HCT116 (cell line): ENCODE measurements at regions not wholly inside any gene's neighbourhood (a gene's known extent, or its start where the extent isn't known, plus 50 kb on each side); places are given as distances from the start of the nearest gene placed in this dataset.

Source experiments
- ATAC-seq: fragments of 200-7000 bp; cut with Tn5 transposase; 2 replicates; pipeline ENCODE4 v1.9.1; 2020; ENCODE audit warnings: mild to moderate bottlenecking, moderate library complexity
- BruUV-seq: library from RNA; stranded (reverse); fragments of 400-500 nt; replicated peaks from 2 replicates; lab custom pipeline; 2021; lab: Mats Ljungman, UMichigan
- CTCF ChIA-PET: fragments of 300-600 bp; sonication (Branson Sonifier 250); formaldehyde crosslinking; loops from one replicate; lab custom pipeline; 2021; ENCODE audit warnings: antibody characterized with exemption; lab: Charles Lee
- POLR2A ChIA-PET: fragments of 300-600, 350-600 bp; sonication (Branson Sonifier 250); formaldehyde crosslinking; loops from one replicate; lab custom pipeline; 2021; ENCODE audit warnings: antibody characterized with exemption; lab: Charles Lee
- RAD21 ChIA-PET, 2 experiments: fragments of 300-600 bp; sonication (Branson Sonifier 250); formaldehyde crosslinking; loops; one replicate each; lab custom pipeline; 2023; ENCODE audit warnings: low total read pairs in 2 of 2; ENCODE audit not compliant: uncharacterized antibody in 2 of 2, unreplicated experiment in 2 of 2, low non-redundant PET in 1 of 2; lab: Charles Lee
- DNase-seq: peaks from one replicate; pipeline ENCODE4 v3.0.0-alpha.2; 2010; ENCODE audit warnings: low read depth, low spot score
- H2AFZ ChIP-seq: fragments of 200-600 bp; shearing (Covaris generic), sonication (generic); 2 replicates; pipeline ENCODE4 v1.6.1; 2017; ENCODE audit warnings: low read depth, mixed run types, mixed read lengths, antibody characterized with exemption, low read length; ENCODE audit not compliant: poor library complexity, severe bottlenecking
- H3K27ac ChIP-seq: 2 replicates; pipeline ENCODE4 v1.5.1; 2012; ENCODE audit warnings: low read depth, low read length
- H3K27me3 ChIP-seq: fragments of 200-600 bp; sonication (generic); 2 replicates; pipeline ENCODE4 v1.6.1; 2016; ENCODE audit warnings: mixed run types, low read length, mixed read lengths; ENCODE audit not compliant: insufficient read depth
- H3K36me3 ChIP-seq, 2 experiments: fragments of 200-500 bp in 1 of 2; fragments of 200-600 bp in 1 of 2; sonication (Bioruptor generic) in 1 of 2; sonication (generic) in 1 of 2; 2 replicates each; pipeline versions ENCODE4 v1.5.1 to v1.6.1; 2014 to 2016; ENCODE audit warnings: low read length in 2 of 2, inconsistent platforms in 1 of 2, mixed read lengths in 1 of 2, mixed run types in 1 of 2; ENCODE audit not compliant: insufficient read depth in 2 of 2, control insufficient read depth in 1 of 2
- H3K4me1 ChIP-seq, 2 experiments: fragments of 200-600 bp in 1 of 2; sonication (generic) in 1 of 2; 2 replicates each; pipeline versions ENCODE4 v1.5.1 to v1.6.1; 2012 to 2017; ENCODE audit warnings: low read length in 2 of 2, inconsistent platforms in 1 of 2, mild to moderate bottlenecking in 1 of 2, mixed read lengths in 1 of 2, mixed run types in 1 of 2, moderate library complexity in 1 of 2; ENCODE audit not compliant: insufficient read depth in 2 of 2, control insufficient read depth in 1 of 2
- H3K4me2 ChIP-seq: fragments of 200-600 bp; sonication (generic); 2 replicates; pipeline ENCODE4 v1.6.1; 2017; ENCODE audit warnings: mixed run types, low read length, mixed read lengths
- H3K4me3 ChIP-seq, 2 experiments: fragments of 200-600 bp in 1 of 2; sonication (generic) in 1 of 2; replicated peaks in 1 of 2; 2 replicates each; pipeline ENCODE4 v1.5.1; 2011 to 2016; ENCODE audit warnings: low read length in 2 of 2, control low read depth in 1 of 2, low read depth in 1 of 2, mild to moderate bottlenecking in 1 of 2, mixed read lengths in 1 of 2, mixed run types in 1 of 2
- H3K79me2 ChIP-seq: fragments of 200-600 bp; sonication (generic); 2 replicates; pipeline ENCODE4 v1.6.1; 2017; ENCODE audit warnings: mild to moderate bottlenecking, mixed run types, low read length, moderate library complexity, mixed read lengths; ENCODE audit not compliant: insufficient read depth
- H3K9ac ChIP-seq: fragments of 200-600 bp; sonication (generic); 2 replicates; pipeline ENCODE4 v1.6.1; 2016; ENCODE audit warnings: low read length, mixed read lengths
- H3K9me2 ChIP-seq: fragments of 200-600 bp; sonication (generic), shearing (Covaris generic); 2 replicates; pipeline ENCODE4 v1.6.1; 2017; ENCODE audit warnings: mixed run types, mild to moderate bottlenecking, moderate library complexity; ENCODE audit not compliant: insufficient read depth
- H3K9me3 ChIP-seq, 2 experiments: fragments of 200-500 bp in 1 of 2; fragments of 200-600 bp in 1 of 2; sonication (Bioruptor generic) in 1 of 2; sonication (generic) in 1 of 2; 2 replicates each; pipeline ENCODE4 v1.6.1; 2014 to 2017; ENCODE audit warnings: low read length in 2 of 2, mixed read lengths in 2 of 2, inconsistent platforms in 1 of 2, low read depth in 1 of 2, mild to moderate bottlenecking in 1 of 2, mixed run types in 1 of 2, moderate library complexity in 1 of 2; ENCODE audit not compliant: control insufficient read depth in 1 of 2, insufficient read depth in 1 of 2
- H4K20me1 ChIP-seq: fragments of 200-600 bp; sonication (generic), shearing (Covaris generic); 2 replicates; pipeline ENCODE4 v1.6.1; 2017; ENCODE audit warnings: mixed run types, mild to moderate bottlenecking, moderate library complexity; ENCODE audit not compliant: insufficient read depth
- CBX3 ChIP-seq: IDR thresholded peaks from 2 replicates; pipeline ENCODE4 v1.6.1; 2012; ENCODE audit warnings: low read depth
- EGR1 ChIP-seq: IDR thresholded peaks from 2 replicates; pipeline ENCODE4 v1.6.1; 2012; ENCODE audit warnings: low read depth
- ELF1 ChIP-seq: IDR thresholded peaks from 2 replicates; pipeline ENCODE4 v1.6.1; 2012; ENCODE audit warnings: low read depth, borderline replicate concordance
- EZH2 ChIP-seq: fragments of 200-600 bp; sonication (generic); IDR thresholded peaks from 2 replicates; pipeline ENCODE4 v1.6.1; 2017; ENCODE audit warnings: antibody characterized with exemption, mixed run types
- EZH2phosphoT487 ChIP-seq: fragments of 200-600 bp; IDR thresholded peaks from 2 replicates; pipeline ENCODE4 v1.6.1; 2018; ENCODE audit warnings: antibody characterized with exemption, borderline replicate concordance
- FOSL1 ChIP-seq: IDR thresholded peaks from 2 replicates; pipeline ENCODE4 v1.6.1; 2012; ENCODE audit warnings: low read depth
- JUND ChIP-seq: IDR thresholded peaks from 2 replicates; pipeline ENCODE4 v1.6.1; 2012
- POLR2A ChIP-seq: IDR thresholded peaks from 2 replicates; pipeline ENCODE4 v1.7.0; 2011; ENCODE audit warnings: borderline replicate concordance; ENCODE audit not compliant: insufficient read depth, insufficient read length; ENCODE audit errors: extremely low read depth
- POLR2AphosphoS5 ChIP-seq: IDR thresholded peaks from 2 replicates; pipeline ENCODE4 v1.6.1; 2011; ENCODE audit warnings: mild to moderate bottlenecking, low read depth, low read length, moderate library complexity
- RAD21 ChIP-seq: IDR thresholded peaks from 2 replicates; pipeline ENCODE4 v1.6.1; 2012; ENCODE audit warnings: low read depth, mild to moderate bottlenecking
- SIN3A ChIP-seq: IDR thresholded peaks from 2 replicates; pipeline ENCODE4 v1.6.1; 2012; ENCODE audit warnings: low read depth
- TCF7L2 ChIP-seq: IDR thresholded peaks from 2 replicates; pipeline ENCODE4 v1.7.0; 2011; ENCODE audit warnings: borderline replicate concordance, inconsistent platforms; ENCODE audit not compliant: insufficient read depth, insufficient read length; ENCODE audit errors: extremely low read depth
- ZFX ChIP-seq: fragments of 450-650 bp; IDR thresholded peaks from 2 replicates; pipeline ENCODE4 v1.6.1; 2017
- intact Hi-C: fragments of 100-400 bp; cut with micrococcal nuclease; formaldehyde crosslinking; loops from 2 replicates; pipeline ENCODE4 v1.10.0; 2022
- TF ChIP-seq, protein P1 (sequence below), 3 experiments: fragments of 200-600 bp in 1 of 3; sonication (generic) in 1 of 3; IDR thresholded peaks in 2 of 3; conservative IDR thresholded peaks in 1 of 3; 2 replicates each; pipeline ENCODE4 v1.5.1; 2012 to 2017; ENCODE audit warnings: low read depth in 2 of 3, low read length in 2 of 3, antibody characterized with exemption in 1 of 3, borderline replicate concordance in 1 of 3, control low read depth in 1 of 3, mild to moderate bottlenecking in 1 of 3, mixed read lengths in 1 of 3, mixed run types in 1 of 3, moderate library complexity in 1 of 3; ENCODE audit not compliant: insufficient read depth in 1 of 3

GRCh38 chr13:40094056-40094455 lies 438.6 kb downstream of the COG6 start:
- H4K20me1 ChIP-seq, result no peaks in the 10 kb centered on the region
- H3K9ac ChIP-seq, result no peak overlapping the region
- H3K79me2 ChIP-seq, result no peaks in the 10 kb centered on the region
- no peaks in the 10 kb centered on the region for H3K4me1 ChIP-seq
- DNase-seq, result no peak
- no peaks in the 10 kb centered on the region for H3K36me3 ChIP-seq
- BruUV-seq, result no TSS peak
- CTCF ChIA-PET, result no interaction called here
- no peak for TF ChIP-seq ZFX
- TF ChIP-seq ELF1, result no peak
- TF ChIP-seq POLR2AphosphoS5, result no peak
- no peak for TF ChIP-seq FOSL1
- no peak for TF ChIP-seq TCF7L2
- no peak for TF ChIP-seq RAD21
- TF ChIP-seq SIN3A, result no peak
- no peak for TF ChIP-seq EZH2
- no peak for TF ChIP-seq CBX3
- no peak for TF ChIP-seq JUND
- TF ChIP-seq, protein P1, sequence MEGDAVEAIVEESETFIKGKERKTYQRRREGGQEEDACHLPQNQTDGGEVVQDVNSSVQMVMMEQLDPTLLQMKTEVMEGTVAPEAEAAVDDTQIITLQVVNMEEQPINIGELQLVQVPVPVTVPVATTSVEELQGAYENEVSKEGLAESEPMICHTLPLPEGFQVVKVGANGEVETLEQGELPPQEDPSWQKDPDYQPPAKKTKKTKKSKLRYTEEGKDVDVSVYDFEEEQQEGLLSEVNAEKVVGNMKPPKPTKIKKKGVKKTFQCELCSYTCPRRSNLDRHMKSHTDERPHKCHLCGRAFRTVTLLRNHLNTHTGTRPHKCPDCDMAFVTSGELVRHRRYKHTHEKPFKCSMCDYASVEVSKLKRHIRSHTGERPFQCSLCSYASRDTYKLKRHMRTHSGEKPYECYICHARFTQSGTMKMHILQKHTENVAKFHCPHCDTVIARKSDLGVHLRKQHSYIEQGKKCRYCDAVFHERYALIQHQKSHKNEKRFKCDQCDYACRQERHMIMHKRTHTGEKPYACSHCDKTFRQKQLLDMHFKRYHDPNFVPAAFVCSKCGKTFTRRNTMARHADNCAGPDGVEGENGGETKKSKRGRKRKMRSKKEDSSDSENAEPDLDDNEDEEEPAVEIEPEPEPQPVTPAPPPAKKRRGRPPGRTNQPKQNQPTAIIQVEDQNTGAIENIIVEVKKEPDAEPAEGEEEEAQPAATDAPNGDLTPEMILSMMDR (IDR thresholded peaks at IDR 0.05 in 2 of 3, conservative IDR thresholded peaks at IDR 0.05 in 1 of 3; ENCODE audit: borderline replicate concordance in 1 of 3, insufficient read depth in 1 of 3, low read depth in 2 of 3, low read length in 2 of 3), result no peak
- no peak for TF ChIP-seq EZH2phosphoT487
- TF ChIP-seq EGR1, result no peak
- no peak for TF ChIP-seq POLR2A
- TF ChIP-seq, all 23 proteins: peak for 0
- Histone ChIP-seq H3K27ac (no peak overlapping the region), H3K4me3 (no peak overlapping the region), H3K4me2 (no peak overlapping the region), H3K9me3 (no peaks in the 10 kb centered on the region), H3K27me3 (no peaks in the 10 kb centered on the region), H2AFZ (no peak overlapping the region), H3K9me2 (no peaks in the 10 kb centered on the region)
- ChIA-PET RAD21 (no interaction called here), POLR2A (no interaction called here)
- intact Hi-C loops, result no loop called here
- no peak for ATAC-seq
